ENCODE measurements at regions not wholly inside any gene's neighbourhood (a gene's known extent, or its start where the extent isn't known, plus 50 kb on each side); places are given as distances from the start of the nearest gene placed in this dataset.

DNA sequence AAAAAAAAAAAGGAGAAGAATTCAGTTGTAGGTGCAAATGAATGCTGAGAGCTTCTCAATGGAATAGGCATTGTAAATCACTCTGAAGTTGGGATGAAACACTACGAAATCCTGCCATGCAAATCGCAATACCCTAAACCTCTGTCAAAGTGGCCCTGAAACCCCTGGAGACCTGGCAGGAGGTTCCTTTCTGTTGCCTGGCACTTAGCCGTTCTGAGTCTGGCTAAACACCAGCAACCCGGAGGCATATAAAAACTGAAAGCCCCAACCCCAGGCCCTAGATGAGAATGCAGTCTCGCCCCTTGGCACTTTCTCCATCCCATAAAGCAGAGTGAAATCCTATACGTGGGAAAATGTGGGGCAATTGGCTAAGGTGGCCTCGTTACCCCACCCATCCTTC is 151.5 kb upstream of the PARP11 start:
- no peak for DNase-seq (ENCODE audit: low read depth)

DNA sequence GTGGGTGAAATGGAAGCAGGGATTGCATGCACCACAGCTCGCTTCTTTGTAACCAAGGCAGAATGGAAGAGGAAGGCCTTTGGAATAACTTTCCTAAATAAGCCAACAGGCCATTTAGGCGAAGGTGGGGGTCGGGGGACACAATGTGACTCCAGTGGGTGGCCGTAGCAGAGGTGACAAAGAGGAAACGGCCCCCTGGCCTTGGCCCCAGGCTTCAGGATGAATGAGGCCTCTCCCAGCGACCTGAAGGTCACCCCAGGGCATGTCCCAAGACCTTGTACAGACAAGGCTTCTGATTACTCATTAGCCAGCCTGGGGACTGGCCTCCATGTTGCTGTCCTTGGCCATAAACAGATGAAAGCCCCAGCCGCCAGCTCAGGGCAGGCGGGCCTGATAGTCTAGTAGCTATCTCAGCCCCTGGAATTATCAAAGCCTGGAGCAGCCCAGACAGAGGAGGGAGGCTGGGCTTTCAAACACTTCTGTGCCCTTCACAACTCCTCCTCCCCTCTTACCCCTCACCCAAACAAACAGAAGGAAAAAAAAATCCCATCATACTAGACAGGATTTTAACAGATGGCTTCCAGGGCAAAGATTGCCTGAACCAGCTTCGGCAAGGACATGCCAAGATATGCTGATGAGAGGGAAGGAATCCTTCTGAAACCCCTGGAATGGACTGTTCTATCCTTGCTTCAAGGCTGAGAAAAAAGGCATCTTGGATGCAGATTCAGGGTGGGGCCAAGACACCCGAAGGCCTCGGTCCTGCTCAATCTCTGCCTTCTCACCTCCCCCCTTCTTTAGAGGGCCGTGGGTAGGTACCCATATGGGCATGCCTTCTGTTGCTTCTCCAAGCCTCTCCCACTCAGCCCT is 142.3 kb upstream of the PARP11 start:
- DNase-seq (ENCODE audit: low read depth): no peak

DNA sequence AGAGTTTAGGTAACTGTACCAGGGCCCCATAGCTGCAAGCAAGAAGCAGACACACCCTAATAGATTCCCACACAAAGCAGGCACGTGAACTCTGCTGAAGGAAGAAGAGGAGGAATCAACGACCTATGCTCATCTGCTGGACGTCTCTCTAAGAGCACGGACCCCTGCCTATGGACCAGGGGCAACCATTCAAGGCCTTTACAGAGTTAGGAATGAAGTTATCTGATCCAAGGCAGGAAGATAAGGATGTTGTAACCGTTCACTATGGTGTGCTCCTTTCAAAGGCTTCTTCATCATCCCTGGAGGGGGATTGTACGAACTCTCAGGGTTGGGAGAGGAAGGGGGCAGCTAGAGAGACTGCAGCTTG is 141.6 kb upstream of the PARP11 start:
- DNase-seq (ENCODE audit: low read depth): no peak

DNA sequence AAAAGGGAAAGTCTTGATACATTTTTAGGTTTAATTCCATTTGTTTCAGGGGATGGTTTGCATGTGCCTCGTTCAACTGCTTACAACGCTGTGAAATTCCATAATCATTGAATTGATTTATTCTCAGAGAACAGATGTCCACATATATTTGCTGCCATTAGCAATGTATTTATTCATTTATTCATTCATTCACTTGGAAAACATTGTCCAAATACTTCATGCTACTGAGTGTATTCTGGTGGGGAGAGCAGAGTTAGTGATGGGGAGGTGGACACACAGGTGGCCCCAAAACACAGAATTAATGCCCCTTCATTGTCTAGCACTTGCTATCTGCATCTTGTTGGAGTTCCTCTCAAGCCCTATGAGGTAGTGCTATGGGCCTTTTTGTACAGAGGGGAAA is 141.2 kb upstream of the PARP11 start:
- no peak for DNase-seq (ENCODE audit: low read depth)

DNA sequence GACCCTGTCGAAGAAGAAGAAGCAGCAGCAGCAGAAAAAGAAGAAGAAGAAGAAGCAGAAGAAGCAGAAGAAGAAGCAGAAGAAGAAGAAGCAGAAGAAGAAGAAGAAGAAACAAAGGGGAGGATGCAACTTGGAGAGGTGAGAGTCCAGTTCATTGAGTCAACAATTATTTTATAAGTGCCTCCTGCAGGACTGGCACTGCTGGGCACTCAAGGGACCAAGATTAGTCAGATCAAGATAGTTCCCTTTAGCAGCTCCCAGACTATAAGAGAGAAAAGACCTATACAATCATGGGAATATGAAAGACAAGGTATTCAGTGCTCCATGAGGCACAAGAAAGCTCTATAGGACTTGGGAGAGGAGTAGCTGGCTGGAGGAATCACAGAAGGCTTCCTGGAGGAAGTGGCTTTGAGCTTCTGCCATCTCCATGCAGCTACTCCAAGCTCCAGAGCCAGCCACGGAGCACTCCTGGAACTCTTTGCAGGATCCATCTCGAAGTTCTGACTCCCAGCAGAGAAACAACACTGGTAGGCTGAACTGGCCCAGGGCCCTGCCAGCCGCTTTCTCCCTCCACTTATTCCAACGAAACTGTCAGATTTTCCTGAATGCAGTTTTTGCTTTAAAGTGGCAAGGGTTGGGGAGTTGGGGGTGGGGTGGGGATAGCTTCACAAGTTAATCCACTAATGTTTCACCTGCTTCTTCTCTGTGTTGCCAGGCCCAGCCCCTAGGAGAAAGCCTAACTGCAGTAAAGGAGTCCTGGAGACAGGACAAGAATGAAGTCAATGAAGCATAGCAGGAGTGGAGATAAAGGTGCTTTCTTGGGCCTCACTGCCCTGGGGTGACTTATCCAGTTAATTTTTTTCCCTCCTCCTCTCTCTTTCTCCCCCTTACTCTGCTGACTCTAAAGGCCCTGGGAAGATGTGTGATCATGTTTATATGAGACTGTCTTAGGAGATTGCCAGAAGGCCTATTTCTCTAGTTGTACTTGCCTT is 140.1 kb upstream of the PARP11 start:
- DNase-seq (ENCODE audit: low read depth): no peak

DNA sequence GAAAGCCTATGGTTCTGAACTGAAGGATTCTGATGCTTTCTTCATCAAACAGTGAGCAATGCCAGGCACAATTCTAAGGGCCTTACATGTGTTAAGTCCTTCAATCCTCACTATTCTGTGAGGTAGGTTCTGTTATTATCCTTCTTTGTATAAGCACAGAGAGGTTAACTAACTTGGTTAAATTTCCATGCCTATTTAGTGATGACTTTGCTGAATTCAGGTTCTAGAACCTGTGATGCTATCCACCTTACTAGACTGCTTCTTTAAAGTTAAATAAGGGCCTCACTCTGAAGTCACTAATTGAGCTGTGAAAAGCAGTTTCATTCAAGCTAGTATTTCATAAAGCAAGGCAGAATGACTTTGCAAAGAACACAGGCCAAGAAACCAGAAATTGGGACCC is 138.9 kb upstream of the PARP11 start:
- no peak for DNase-seq (ENCODE audit: low read depth)

DNA sequence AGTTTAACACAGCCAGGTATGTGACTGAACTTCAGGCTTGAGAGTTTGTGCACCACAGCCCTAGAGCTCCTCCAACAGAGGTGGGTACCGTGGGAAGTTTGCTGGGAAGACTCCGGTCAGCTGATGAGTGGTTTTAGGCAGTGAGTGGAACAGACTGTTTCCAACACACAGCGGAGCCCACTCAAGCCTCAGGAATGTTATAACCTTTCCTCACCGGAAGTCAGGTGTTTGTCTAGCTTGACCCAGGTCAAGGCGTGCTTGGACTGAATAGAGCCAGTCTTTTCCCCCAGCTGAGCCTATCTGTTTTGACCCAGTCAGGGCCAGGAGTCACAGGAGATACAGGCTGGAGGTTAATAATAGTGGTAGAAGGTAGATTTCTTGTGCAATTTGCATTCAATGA is 138.4 kb upstream of the PARP11 start:
- no peak for DNase-seq (ENCODE audit: low read depth)

DNA sequence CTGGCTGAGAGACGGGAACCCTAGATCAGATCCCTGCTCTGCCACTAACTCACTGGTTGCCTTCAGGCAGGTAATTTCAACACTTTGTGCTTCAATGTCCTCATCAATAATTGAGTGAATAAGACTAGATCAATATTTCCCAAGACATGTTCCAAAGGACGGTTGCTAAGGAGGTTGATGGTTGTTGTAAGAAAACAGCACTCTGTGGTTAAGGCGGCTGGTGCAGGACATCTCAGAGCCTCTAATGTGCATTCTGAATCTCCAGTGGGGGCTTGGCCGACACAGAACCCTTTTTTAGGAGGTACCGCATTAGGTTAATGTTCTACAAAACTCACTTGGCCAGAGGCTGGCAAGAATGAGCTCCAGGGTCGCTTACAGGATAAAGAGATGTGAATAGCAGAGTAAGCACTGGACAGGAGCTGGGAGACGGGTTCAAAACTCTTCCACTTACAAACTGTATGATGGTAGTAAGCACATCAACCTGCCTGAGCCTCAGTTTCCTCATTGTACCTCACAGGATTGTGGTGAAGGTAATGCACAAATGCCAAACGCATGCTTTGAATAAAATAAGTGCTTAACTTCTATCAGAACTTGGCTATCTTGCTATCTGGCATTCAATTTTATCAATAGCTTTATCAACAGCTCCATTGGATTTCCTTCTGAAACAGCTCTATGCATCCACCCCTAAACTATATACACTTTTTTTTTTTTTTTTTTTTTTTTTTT is 136.9 kb upstream of the PARP11 start:
- DNase-seq (ENCODE audit: low read depth): no peak

DNA sequence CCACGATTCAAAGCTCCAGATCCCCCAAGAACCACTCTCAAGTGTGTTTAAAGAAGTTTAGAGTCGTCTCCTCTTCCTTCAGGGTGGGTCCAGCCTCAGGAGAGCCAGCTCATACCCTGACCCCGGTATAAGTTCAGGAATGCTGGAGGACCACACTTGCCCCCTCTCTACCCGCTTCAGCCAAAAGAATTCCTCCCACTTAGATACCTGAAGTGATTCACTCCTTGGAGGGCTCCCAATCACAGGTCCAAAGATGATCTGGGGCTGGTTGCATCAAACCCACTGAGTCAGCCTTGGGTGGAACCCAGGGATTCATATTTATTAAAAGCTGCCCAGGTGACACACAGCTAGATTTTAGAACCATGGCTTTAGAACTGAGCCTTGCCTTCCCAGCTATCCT is 133.5 kb upstream of the PARP11 start:
- no peak for DNase-seq (ENCODE audit: low read depth)

DNA sequence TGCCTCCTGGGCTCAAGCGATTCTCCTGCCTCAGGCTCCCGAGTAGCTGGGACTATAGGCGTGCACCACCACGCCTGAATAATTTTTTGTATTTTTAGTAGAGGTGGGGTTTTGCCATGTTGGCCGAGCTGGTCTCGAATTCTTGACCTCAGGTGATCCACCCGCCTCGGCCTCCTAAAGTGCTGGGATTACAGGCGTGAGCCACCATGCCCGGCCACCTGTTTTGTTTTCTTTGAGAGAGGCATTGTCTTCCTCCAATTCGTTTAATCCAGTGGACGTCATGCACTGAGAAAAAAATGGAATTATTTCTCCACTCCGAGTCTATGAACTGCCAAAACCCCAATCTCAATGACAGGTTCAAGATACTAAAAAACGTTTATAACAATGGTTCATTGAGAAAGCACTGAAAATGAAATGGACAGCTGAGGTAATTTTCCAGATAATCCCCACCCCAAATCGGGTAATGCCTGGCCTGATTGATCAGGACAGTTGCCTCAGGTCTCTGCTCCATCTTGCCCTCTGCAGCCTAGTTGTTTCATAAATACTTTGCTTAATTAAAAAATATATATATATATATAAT is 132.7 kb upstream of the PARP11 start:
- DNase-seq (ENCODE audit: low read depth): no peak

DNA sequence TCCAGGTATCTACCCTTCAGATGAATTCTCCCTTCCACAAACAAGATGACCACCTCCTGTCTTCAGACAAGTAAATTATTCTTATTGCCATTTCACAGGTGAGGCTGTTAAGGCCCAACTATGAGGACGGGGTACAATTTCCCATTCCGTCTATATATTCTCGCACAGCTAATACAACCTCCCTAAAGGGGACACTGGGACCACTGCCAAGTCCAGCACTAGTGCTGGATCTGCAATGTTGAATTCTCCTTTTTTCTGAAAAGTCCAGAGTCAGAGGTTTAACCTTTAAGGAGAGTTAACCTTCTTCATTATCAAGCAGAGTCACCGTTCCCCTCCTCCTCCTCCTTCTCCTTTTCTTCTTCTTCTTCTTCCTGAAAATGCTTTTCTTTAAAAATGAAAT is 130.4 kb upstream of the PARP11 start:
- DNase-seq (ENCODE audit: low read depth): no peak

DNA sequence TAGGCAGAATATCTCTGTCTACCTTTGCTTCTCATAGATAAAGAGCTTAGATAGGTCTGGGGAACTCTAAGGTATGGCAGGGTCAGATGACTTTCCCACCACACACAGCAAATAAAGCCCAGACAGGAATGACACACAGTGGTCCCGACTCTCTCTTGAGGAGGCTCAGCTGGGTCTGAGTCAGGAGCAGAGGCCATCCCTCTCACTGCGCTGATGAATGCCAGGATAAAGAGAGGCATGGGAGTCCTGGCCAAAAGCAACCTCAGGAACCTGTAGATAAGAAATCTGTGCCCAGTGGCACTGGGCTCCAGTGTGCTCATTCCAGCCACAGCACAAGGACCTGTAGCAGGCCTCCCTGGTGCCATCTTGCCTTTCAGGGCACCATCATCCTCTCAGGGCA is 129.4 kb upstream of the PARP11 start:
- no peak for DNase-seq (ENCODE audit: low read depth)

DNA sequence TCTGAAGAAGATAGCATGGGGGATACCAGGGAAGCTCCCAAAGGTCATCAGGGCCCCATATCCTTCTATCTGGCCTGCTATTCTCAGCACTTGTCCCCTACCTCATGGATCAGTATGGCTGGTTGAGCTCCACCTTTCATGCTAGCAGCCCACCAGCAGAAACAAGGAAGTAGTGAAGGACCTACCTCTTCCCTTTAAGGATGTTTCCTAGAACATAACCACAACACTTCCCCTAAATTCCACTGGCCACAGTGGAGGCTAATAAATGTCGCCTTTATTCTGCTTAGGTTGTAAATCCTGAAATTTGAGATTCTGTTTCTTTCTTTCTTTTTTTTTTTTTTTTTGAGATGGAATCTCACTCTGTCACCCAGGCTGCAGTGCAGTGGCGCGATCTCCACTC is 128.6 kb upstream of the PARP11 start:
- DNase-seq (ENCODE audit: low read depth): no peak

DNA sequence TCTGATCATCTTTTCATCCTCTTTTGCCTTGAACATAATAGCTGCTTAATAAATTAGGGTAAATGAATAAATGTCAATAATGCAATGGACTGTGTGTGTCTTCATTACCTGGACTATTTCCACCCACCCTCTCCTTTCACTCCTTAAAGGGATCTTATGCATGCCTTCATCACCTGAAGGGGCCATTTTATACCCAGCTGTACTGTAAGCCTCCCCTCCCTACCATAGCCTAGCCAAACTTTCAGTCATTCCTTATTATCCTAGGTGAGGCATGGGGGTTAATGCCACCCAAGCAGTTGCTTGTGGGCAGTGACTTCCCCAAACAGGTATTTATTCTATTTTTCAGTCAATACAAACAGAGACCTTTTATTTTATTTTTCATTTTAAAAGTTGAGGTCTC is 127.8 kb upstream of the PARP11 start:
- no peak for DNase-seq (ENCODE audit: low read depth)

DNA sequence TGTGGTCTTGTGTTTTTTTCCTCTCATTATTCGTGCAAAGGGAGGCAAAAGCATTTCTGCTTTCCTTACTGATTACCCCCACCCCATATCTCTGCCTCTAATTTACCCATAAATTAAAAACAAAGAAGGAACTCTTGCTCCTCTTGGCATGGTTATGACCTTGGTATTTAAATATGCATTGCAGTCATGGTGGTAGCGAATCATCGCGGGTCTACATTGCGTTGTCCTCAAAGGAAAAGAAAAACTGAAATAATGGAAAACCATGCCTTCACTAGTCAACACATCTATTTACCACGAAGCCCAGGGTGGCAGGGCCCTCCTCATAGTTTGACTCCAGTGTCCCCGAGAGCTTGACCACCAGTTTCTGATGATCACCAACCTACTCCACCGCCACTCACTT is 126.7 kb upstream of the PARP11 start:
- DNase-seq (ENCODE audit: low read depth): no peak

DNA sequence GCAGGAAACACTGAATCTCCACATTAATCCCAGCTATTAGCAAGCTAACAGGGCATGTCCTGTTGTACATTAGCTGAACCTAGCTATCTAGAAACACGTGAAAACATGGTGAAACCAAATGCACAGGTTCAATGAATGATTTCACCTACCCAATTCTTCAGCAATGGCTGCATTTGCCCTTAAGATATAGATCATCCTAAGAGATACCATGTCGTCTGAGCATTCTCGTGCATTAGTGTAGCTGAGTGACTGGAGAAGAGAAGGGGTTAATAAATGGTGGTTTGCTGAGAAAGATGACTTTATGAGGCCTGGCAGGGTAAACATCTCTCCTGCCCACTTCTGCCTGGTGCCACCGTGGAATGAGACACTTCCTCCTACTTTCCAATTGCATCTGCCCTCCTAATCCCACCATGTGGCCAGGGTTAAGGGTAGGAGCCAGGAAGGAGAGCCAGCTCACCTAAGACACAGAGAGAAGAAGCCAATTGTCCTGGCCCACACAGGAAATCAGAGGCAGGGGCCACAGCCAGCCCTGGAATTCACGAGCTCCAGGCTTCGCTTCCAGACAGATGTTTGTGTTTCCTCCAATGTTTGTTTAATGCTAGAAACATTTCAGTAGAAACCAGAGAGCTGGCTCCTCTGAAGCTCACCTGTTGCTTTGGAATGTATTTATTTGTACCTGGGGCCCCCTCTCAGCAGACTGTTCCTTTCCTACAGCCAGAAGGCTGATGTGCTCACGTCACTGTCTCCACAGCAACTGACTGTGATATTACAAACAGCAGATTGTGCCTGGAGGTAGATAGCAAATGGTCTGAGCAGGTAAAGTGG is 126.0 kb upstream of the PARP11 start:
- DNase-seq (ENCODE audit: low read depth): no peak

DNA sequence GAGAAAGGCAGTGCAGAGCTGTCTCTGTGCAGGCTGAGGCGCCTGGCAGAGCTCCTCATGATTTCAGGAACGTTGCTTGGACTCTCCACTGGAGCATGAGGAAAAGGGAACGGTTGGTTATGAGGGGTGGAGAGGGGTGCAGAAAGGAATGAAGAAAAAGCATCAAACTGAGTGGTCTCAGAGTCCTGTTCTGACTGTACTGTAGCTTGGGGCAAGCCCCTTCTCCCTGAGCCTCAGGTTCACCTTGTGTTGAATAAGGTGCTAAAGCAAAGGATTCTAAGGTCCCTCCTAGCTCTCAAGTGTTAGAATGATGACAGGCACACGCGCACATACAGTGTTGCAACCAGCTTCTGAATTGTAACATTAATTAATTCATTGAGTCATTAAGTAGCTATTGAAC is 125.2 kb upstream of the PARP11 start:
- no peak for DNase-seq (ENCODE audit: low read depth)

DNA sequence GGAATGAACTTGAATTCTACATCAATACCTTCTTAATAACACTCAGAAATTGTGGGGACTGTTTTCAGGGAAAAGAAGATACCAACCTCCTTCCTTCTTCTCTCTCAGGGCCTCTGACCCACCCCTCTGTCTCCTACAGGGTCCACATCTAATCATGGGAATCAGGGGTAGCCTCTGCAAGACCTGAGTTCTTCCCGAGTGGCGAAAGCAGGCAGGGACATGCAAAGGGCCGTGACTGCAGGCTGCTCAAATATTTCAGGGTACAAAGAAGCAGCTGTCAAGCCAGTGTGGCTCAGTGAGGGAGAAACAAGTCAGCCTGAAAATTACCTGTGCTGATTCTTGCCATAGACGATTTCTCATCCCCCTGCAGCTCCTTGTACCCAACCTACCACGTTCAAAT is 123.1 kb upstream of the PARP11 start:
- no peak for DNase-seq (ENCODE audit: low read depth)

DNA sequence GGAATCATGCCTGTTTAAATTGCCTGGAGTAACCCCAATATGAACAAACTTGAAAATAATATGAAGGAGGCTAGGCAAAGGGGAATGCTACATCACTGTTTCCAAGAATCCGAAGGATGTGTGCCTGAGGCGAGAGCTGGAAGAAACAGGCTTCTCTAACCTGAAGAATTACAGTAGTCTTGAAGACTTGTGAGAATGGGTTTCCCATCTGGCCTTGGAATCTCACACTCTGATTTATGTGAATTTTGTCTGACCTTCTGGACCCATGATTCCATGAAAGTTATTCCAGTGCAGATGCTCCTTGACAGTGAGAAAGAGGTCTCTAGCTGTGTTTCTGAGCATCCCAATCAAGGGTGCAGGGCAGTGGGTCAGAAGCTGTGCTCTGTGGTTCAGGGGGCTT is 122.1 kb upstream of the PARP11 start:
- no peak for DNase-seq (ENCODE audit: low read depth)

DNA sequence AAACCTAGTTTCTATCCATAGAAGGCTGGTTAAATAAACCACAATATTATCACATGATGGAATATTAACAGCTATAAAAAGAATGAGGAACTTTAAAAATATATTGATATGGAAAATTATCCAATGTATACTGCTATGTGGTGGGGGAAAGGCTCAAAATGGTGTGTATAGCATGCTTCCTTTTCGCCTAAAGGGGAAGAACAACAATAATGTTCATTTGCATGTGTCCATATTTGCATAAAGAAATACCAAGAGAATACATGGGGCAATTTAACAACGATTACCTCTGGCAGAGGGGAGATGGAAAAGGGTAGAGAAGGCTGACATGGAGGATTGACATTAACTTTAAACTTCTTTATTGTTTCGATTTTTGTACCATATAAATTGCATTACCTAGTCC is 121.3 kb upstream of the PARP11 start:
- no peak for DNase-seq (ENCODE audit: low read depth)

DNA sequence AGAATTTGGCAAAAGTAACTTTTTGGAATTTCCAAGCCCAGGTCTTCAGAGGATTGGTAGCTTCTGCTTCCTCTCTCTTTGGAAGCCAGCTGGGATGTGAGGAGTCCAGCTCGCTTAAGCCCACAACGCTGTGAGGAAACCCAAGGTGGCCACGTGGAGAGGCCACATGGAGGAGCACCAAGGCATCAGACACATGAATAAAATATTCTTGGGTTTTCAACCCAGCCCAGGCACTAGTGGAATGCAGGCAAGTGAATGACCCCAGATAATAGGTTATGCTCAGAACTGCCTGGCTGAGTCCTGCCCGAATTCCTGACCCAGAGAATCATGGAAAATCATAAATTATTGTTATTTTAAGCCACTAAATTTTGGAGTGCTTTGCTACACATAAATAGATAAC is 119.7 kb upstream of the PARP11 start:
- DNase-seq (ENCODE audit: low read depth): no peak

Data from RPMI7951 (cell line).